ENCODE measurements at regions not wholly inside any gene's neighbourhood (a gene's known extent, or its start where the extent isn't known, plus 50 kb on each side); places are given as distances from the start of the nearest gene placed in this dataset.

- DNase-seq (ENCODE audit: low spot score) (peak; percentile 24), ATAC-seq (peak; percentile 58)
- Mint-ChIP-seq H3K27me3 (ENCODE audit: insufficient read depth, low read depth, poor library complexity) (peaks cover 2% of the 10 kb centered on the region), H3K27ac (peak overlapping the region; percentile 66), H3K4me3 (no peak overlapping the region), H3K36me3 (ENCODE audit: low read depth) (no peaks in the 10 kb centered on the region), H3K4me1 (peaks cover 8% of the 10 kb centered on the region), H3K9me3 (no peaks in the 10 kb centered on the region)
- Histone ChIP-seq H3K4me1 (ENCODE audit: insufficient read depth) (no peaks in the 10 kb centered on the region), H2AFZ (no peak overlapping the region), H3K9me2 (ENCODE audit: insufficient read depth) (peaks cover 10% of the 10 kb centered on the region), H3K4me2 (peak overlapping the region; percentile 5; the same call in 1 of the 2 replicates), H3K27me3 (ENCODE audit: insufficient read depth) (no peaks in the 10 kb centered on the region), H3K79me2 (replicated peaks; ENCODE audit: insufficient read depth) (no peaks in the 10 kb centered on the region), H3K27ac (ENCODE audit: low read depth) (no peak overlapping the region), H3K4me3 (no peak overlapping the region), H3F3A (replicated peaks; ENCODE audit: low read depth) (no peaks in the 10 kb centered on the region), H3K36me3 (ENCODE audit: insufficient read depth) (no peaks in the 10 kb centered on the region), H4K20me1 (replicated peaks; ENCODE audit: insufficient read depth) (no peaks in the 10 kb centered on the region)
- TF ChIP-seq JUNB (IDR thresholded peaks at IDR 0.05; ENCODE audit: unreplicated experiment): no peak
- TF ChIP-seq ZNF462 (CRISPR knock-in tag; IDR thresholded peaks at IDR 0.05): peak; percentile 96
Observed at GRCh38 chr6:6872459-6873344, 235.1 kb upstream of the RREB1 start.

GRCh38 chr6:6873778-6874177 is 234.0 kb upstream of the RREB1 start:
- no peaks in the 10 kb centered on the region for H3K4me1 ChIP-seq (ENCODE audit: insufficient read depth)
- no peaks in the 10 kb centered on the region for H3K27me3 ChIP-seq (ENCODE audit: insufficient read depth)
- H3K36me3 ChIP-seq (ENCODE audit: insufficient read depth): no peaks in the 10 kb centered on the region
- H3K36me3 Mint-ChIP-seq (ENCODE audit: low read depth): no peaks in the 10 kb centered on the region
- ATAC-seq: no peak
- peak overlapping the region; percentile 22; the same call in 1 of the 2 replicates for H3K27ac Mint-ChIP-seq
- peaks cover 10% of the 10 kb centered on the region for H3K9me2 ChIP-seq (ENCODE audit: insufficient read depth)
- no peak overlapping the region for H3K4me3 Mint-ChIP-seq
- no peaks in the 10 kb centered on the region for H3K79me2 ChIP-seq (replicated peaks; ENCODE audit: insufficient read depth)
- H4K20me1 ChIP-seq (replicated peaks; ENCODE audit: insufficient read depth): no peaks in the 10 kb centered on the region
- H3K4me1 Mint-ChIP-seq: peaks cover 8% of the 10 kb centered on the region
- no peaks in the 10 kb centered on the region for H3F3A ChIP-seq (replicated peaks; ENCODE audit: low read depth)
- H3K27me3 Mint-ChIP-seq (ENCODE audit: insufficient read depth, low read depth, poor library complexity): no peaks in the 10 kb centered on the region
- no peak overlapping the region for H3K4me3 ChIP-seq
- DNase-seq (ENCODE audit: low spot score): no peak
- H3K4me2 ChIP-seq: no peak overlapping the region
- no peak overlapping the region for H2AFZ ChIP-seq
- H3K27ac ChIP-seq (ENCODE audit: low read depth): no peak overlapping the region
- no peaks in the 10 kb centered on the region for H3K9me3 Mint-ChIP-seq
- no peak for TF ChIP-seq ZNF114 (CRISPR knock-in tag; IDR thresholded peaks at IDR 0.05)
- no peak for TF ChIP-seq ZNF462 (CRISPR knock-in tag; IDR thresholded peaks at IDR 0.05)
- TF ChIP-seq NANOG (IDR thresholded peaks at IDR 0.05; ENCODE audit: borderline replicate concordance): no peak
- TF ChIP-seq STAT1 (IDR thresholded peaks at IDR 0.05; ENCODE audit: unreplicated experiment): no peak
